Stimulated activated naive CD8-positive, alpha-beta T cell treated with anti-CD3 and anti-CD28 coated beads, Interleukin-15, amount 100 ng/mL, for 72 hours (primary cell): ENCODE measurements at regions not wholly inside any gene's neighbourhood (a gene's known extent, or its start where the extent isn't known, plus 50 kb on each side); places are given as distances from the start of the nearest gene placed in this dataset.
A peak's percentile ranks its signal among the peaks of the same experiment; 100 is the strongest.

Experiments used
- ATAC-seq: fragments of 150-1000 bp; cut with Tn5 transposase; 2 replicates; pipeline ENCODE4 v1.10.0; 2021; ENCODE audit warnings: mild to moderate bottlenecking, moderate library complexity
- DNase-seq, 2 donors: peaks; one replicate each; pipeline ENCODE4 v3.0.0; 2021 to 2022
- H3K27ac Mint-ChIP-seq, 2 donors: one replicate each; pipeline ENCODE4 v1.8.0; 2022; ENCODE audit warnings: mild to moderate bottlenecking in 2 of 2, mixed read lengths in 2 of 2, moderate library complexity in 2 of 2
- H3K27me3 Mint-ChIP-seq: one replicate; pipeline ENCODE4 v1.8.0; 2022; ENCODE audit warnings: mixed read lengths
- H3K4me1 Mint-ChIP-seq: one replicate; pipeline ENCODE4 v1.8.0; 2022; ENCODE audit warnings: mild to moderate bottlenecking, mixed read lengths
- H3K4me3 Mint-ChIP-seq, 2 donors: one replicate each; pipeline ENCODE4 v1.8.0; 2022; ENCODE audit warnings: mild to moderate bottlenecking in 2 of 2, mixed read lengths in 2 of 2, moderate library complexity in 1 of 2
- H3K9me3 Mint-ChIP-seq, 2 donors: one replicate each; pipeline ENCODE4 v1.8.0; 2022; ENCODE audit warnings: mixed read lengths in 2 of 2

DNA sequence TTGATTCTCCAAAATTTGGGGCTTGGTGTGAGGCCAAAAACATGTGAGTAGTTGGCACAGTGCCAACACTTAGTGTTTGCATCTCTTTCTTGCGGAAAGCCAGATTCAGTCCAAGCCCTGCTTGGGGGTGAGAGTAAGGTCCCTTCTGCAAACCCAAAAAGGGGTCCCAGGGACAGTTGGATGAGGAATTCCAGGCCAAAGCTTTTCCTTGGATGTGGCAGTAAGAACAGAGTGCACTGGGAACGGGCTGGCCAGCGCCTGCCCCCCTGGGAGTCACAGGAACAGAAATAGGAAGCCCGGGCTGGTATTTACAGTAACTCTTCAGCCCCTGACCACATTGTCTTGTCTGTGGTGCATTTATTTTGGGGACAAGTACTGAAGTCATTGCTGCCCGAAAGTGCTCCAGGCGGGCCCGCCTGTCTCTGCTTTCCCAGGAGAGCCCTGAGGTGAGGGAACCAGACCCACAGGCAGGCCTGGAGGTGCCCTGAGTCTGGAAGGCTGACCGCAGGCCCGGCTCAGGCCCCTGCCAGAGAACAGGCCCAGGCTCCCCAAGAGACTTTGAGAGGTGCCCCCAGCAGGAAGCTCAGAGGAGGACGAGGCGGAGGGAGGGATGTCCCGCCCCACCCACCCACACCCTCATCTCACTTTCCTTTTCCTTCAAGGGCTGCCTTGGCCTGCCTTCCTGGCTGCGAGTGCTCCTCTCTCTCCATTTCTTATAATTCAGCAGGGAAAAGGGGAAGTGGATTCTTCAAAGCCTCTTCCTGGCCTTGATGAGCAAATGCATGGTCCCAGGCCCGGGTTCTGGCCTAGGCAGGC is 218.4 kb downstream of the MAFB start:
- H3K4me1 Mint-ChIP-seq = no peaks in the 10 kb centered on the region
- no peaks in the 10 kb centered on the region for H3K9me3 Mint-ChIP-seq
- H3K27ac Mint-ChIP-seq = no peak overlapping the region
- no peak overlapping the region for H3K4me3 Mint-ChIP-seq
- no peaks in the 10 kb centered on the region for H3K27me3 Mint-ChIP-seq
- ATAC-seq (no peak), DNase-seq (no peak)

DNA sequence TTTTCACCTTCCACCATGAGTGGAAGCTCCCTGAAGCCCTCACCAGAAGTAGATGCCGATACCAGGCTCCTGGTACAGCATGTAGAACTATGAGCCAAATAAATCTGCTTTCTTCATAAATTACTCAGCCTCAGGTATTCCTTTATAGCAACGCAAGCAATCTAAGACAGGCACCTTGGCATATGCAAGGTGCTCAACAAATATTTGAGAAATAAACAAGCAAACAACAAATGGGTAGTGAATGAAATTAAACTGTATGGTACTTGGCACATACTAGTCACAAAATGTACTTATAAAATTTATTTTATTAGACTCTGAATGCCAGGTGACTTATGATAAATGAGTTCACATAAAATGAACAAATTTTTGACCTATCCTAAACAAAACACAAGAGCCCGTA is 220.3 kb downstream of the MAFB start:
- no peak overlapping the region for H3K4me3 Mint-ChIP-seq
- H3K27ac Mint-ChIP-seq = no peak overlapping the region
- DNase-seq (no peak), ATAC-seq (no peak)
- H3K9me3 Mint-ChIP-seq = no peaks in the 10 kb centered on the region
- H3K27me3 Mint-ChIP-seq = no peaks in the 10 kb centered on the region
- no peaks in the 10 kb centered on the region for H3K4me1 Mint-ChIP-seq

GRCh38 chr20:40467703-40468411 is 221.2 kb downstream of the MAFB start:
- H3K27ac Mint-ChIP-seq = no peak overlapping the region
- no peaks in the 10 kb centered on the region for H3K9me3 Mint-ChIP-seq
- no peaks in the 10 kb centered on the region for H3K4me1 Mint-ChIP-seq
- DNase-seq (no peak), ATAC-seq (no peak)
- H3K27me3 Mint-ChIP-seq = no peaks in the 10 kb centered on the region
- H3K4me3 Mint-ChIP-seq = no peak overlapping the region

- ATAC-seq (no peak), DNase-seq (no peak)
- Mint-ChIP-seq H3K9me3 (no peaks in the 10 kb centered on the region), H3K27me3 (no peaks in the 10 kb centered on the region), H3K4me3 (no peak overlapping the region), H3K27ac (no peak overlapping the region), H3K4me1 (no peaks in the 10 kb centered on the region)
These were observed 222.0 kb downstream of the MAFB start for GRCh38 chr20:40467067-40467466.

DNA sequence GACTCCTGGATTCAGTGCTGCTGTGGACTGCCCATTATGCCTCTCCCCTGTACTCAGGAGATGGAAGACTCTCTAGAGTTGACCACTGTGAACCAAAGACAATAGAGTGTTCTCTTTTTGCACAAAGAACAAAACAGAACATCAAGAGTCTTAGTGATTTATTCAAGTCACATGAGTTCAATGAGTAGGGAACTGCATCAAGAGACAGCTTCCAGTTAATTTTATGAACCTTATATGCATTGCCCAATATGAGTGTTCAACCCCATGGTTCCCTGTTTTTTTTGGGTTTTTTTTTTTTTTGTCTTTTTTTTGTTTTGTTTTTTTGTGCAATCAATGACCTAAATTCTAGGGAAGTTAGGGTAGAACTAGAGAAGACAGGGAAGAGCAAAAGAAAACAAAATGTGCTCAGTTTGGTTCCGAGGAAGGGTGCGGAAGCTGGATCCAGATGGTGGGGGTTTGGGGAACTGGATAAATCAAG is 224.3 kb downstream of the MAFB start:
- Mint-ChIP-seq H3K27me3 (no peaks in the 10 kb centered on the region), H3K4me3 (no peak overlapping the region), H3K9me3 (no peaks in the 10 kb centered on the region), H3K27ac (no peak overlapping the region), H3K4me1 (no peaks in the 10 kb centered on the region)
- DNase-seq (no peak), ATAC-seq (no peak)

DNA sequence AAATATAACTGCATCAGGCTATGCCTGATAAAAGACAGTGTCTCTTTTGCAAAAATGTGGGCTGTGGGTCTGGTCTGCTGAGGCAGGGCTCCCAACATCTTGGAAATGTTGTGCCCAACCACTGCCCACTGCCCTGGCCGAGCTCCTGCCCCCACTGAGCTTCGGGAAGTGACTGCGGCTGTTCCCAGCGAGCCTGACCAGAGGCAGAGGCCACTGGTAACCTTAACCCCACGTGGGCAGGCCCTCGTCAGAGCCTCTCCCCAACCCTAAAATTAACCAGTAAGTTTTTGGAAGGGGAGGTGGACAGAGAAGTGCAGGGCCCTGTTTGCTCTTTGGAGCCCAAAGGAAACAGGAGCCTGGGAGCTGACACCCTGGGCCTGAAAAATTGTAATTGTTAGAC is 225.9 kb downstream of the MAFB start:
- Mint-ChIP-seq H3K27ac (no peak overlapping the region), H3K4me1 (no peaks in the 10 kb centered on the region), H3K9me3 (no peaks in the 10 kb centered on the region), H3K27me3 (no peaks in the 10 kb centered on the region), H3K4me3 (no peak overlapping the region)
- DNase-seq = no peak
- ATAC-seq = no peak

- H3K9me3 Mint-ChIP-seq = no peaks in the 10 kb centered on the region
- no peaks in the 10 kb centered on the region for H3K27me3 Mint-ChIP-seq
- H3K4me1 Mint-ChIP-seq = no peaks in the 10 kb centered on the region
- DNase-seq = no peak
- H3K27ac Mint-ChIP-seq = no peak overlapping the region
- ATAC-seq = no peak
- H3K4me3 Mint-ChIP-seq = no peak overlapping the region
These were observed 226.5 kb downstream of the MAFB start for GRCh38 chr20:40462566-40462965.

GRCh38 chr20:40459299-40459698 is 229.7 kb downstream of the MAFB start:
- Mint-ChIP-seq H3K27ac (peak overlapping the region in 1 of 2 donors; percentile 54), H3K9me3 (no peaks in the 10 kb centered on the region)

GRCh38 chr20:40457404-40457803 is 231.6 kb downstream of the MAFB start:
- ATAC-seq (no peak), DNase-seq (no peak)
- H3K4me1 Mint-ChIP-seq = no peaks in the 10 kb centered on the region
- no peaks in the 10 kb centered on the region for H3K9me3 Mint-ChIP-seq
- no peak overlapping the region for H3K4me3 Mint-ChIP-seq
- no peak overlapping the region for H3K27ac Mint-ChIP-seq
- peaks cover 7% of the 10 kb centered on the region for H3K27me3 Mint-ChIP-seq

More at GRCh38 chr20:40459299-40459698, 229.7 kb downstream of the MAFB start:
- no peak for ATAC-seq
- no peak for DNase-seq
- Mint-ChIP-seq H3K27me3 (peaks cover 7% of the 10 kb centered on the region), H3K4me1 (no peaks in the 10 kb centered on the region), H3K4me3 (no peak overlapping the region)

GRCh38 chr20:40452758-40453157 is 236.3 kb downstream of the MAFB start:
- Mint-ChIP-seq H3K27ac (peak overlapping the region in 1 of 2 donors; percentile 34), H3K27me3 (peaks cover 7% of the 10 kb centered on the region), H3K9me3 (no peaks in the 10 kb centered on the region), H3K4me3 (no peak overlapping the region), H3K4me1 (no peaks in the 10 kb centered on the region)
- ATAC-seq (no peak), DNase-seq (no peak)

- peaks cover 19% of the 10 kb centered on the region for H3K27me3 Mint-ChIP-seq
- H3K9me3 Mint-ChIP-seq = no peaks in the 10 kb centered on the region
- DNase-seq = no peak
- H3K4me3 Mint-ChIP-seq = no peak overlapping the region
- H3K27ac Mint-ChIP-seq = no peak overlapping the region
- no peak for ATAC-seq
- no peaks in the 10 kb centered on the region for H3K4me1 Mint-ChIP-seq
These were observed 237.5 kb downstream of the MAFB start for GRCh38 chr20:40451552-40451951.

DNA sequence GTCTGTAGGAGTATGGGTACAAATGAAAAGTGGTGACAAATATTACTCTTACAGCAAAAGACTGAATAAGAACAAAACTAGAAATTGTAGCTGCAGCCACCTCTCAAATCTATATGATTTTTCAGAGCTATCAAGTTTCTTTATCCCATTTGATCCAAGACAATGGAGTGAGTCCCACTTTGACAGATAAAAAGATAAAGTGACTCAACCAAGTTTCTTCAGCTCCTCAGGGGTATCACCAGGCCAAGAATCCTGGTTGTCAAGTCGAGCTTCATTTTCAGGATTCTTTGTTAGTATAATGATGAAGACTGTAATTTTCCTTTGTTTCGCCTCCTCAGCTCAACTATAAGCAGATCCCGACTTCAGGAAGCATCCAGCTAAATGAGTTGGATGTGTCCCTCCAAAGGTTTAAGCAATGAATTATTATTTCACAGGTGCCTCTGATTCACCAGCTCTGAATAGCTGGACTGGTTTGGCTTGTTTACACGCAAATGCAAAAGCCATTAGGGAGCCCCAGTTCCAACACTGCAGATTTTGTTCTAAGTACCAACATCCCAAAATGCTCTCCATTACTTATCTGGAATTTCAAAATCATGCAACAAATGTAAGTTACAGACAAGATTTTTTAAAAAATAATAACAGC is 238.9 kb downstream of the MAFB start:
- no peak overlapping the region for H3K4me3 Mint-ChIP-seq
- H3K27ac Mint-ChIP-seq = no peak overlapping the region
- no peaks in the 10 kb centered on the region for H3K9me3 Mint-ChIP-seq
- DNase-seq (no peak), ATAC-seq (no peak)
- peaks cover 13% of the 10 kb centered on the region for H3K27me3 Mint-ChIP-seq
- no peaks in the 10 kb centered on the region for H3K4me1 Mint-ChIP-seq

GRCh38 chr20:40449144-40449690 is 239.8 kb downstream of the MAFB start:
- DNase-seq (no peak), ATAC-seq (no peak)
- no peaks in the 10 kb centered on the region for H3K9me3 Mint-ChIP-seq
- peaks cover 13% of the 10 kb centered on the region for H3K27me3 Mint-ChIP-seq
- H3K27ac Mint-ChIP-seq = no peak overlapping the region
- H3K4me1 Mint-ChIP-seq = no peaks in the 10 kb centered on the region
- H3K4me3 Mint-ChIP-seq = no peak overlapping the region

DNA sequence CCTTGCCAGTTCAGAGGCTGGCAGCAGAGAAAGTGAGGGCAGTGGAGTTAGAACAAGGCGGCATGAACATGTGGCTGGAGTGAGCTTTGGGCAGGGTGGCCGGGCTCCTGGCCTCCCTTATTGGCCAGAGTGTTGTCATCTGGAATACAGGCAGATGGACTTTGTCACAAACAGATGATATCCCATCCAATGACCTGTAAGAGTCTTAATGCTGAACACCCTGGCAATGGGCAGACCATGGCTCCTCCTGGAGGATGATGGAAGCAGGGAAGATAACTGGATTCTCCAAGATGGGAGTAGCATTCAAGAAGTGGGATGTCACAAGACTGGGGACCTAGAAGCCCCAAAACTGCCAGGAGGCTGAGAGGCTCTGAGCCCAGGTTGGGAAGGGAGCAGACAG is 242.1 kb downstream of the MAFB start:
- no peak overlapping the region for H3K27ac Mint-ChIP-seq

GRCh38 chr20:40444516-40444915 is 244.5 kb downstream of the MAFB start:
- Mint-ChIP-seq H3K27ac (no peak overlapping the region), H3K27me3 (peaks cover 13% of the 10 kb centered on the region), H3K4me1 (no peaks in the 10 kb centered on the region), H3K4me3 (no peak overlapping the region), H3K9me3 (no peaks in the 10 kb centered on the region)
- ATAC-seq (no peak), DNase-seq (no peak)

More for the DNA sequence above, 242.1 kb downstream of the MAFB start:
- Mint-ChIP-seq H3K9me3 (no peaks in the 10 kb centered on the region), H3K4me1 (no peaks in the 10 kb centered on the region), H3K4me3 (no peak overlapping the region), H3K27me3 (peaks cover 13% of the 10 kb centered on the region)
- ATAC-seq = no peak
- no peak for DNase-seq

DNA sequence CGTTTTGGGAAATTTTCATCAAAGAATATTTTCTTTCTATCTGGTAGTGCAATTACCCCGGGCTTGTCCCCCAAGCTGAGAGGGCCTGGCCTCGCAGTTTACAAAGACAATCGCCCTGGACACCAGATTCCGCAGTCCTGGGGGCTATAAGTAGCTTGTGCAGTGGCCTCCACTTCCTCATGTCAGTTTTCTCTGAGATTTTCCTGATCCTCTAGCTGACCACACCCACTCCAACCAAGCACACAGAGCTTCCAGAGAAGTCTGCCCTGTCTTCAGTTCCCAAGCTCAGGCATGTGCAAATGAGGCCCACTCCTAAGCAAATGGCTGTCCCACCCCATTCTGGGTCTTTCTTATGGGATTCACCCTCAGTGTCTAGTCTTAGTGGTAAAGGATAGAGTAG is 245.3 kb downstream of the MAFB start:
- Mint-ChIP-seq H3K9me3 (no peaks in the 10 kb centered on the region), H3K4me1 (no peaks in the 10 kb centered on the region), H3K4me3 (no peak overlapping the region), H3K27me3 (peaks cover 13% of the 10 kb centered on the region), H3K27ac (no peak overlapping the region)
- ATAC-seq (no peak), DNase-seq (no peak)
